ENCODE measurements at regions not wholly inside any gene's neighbourhood (a gene's known extent, or its start where the extent isn't known, plus 50 kb on each side); places are given as distances from the start of the nearest gene placed in this dataset.
A peak's percentile ranks its signal among the peaks of the same experiment; 100 is the strongest.

GRCh38 chr12:4135919-4136605 is 137.5 kb upstream of the CCND2 start:
- peak; percentile 49 to 82 (median 53) for DNase-seq (ENCODE audit: low read depth in 3 of 3)

GRCh38 chr12:4134448-4135263 is 138.9 kb upstream of the CCND2 start:
- DNase-seq (ENCODE audit: low read depth in 3 of 3) = no peak

GRCh38 chr12:4133636-4134447 is 139.7 kb upstream of the CCND2 start:
- no peak for DNase-seq (ENCODE audit: low read depth in 3 of 3)

GRCh38 chr12:4133029-4133428 is 140.5 kb upstream of the CCND2 start:
- no peak for DNase-seq (ENCODE audit: low read depth in 3 of 3)

GRCh38 chr12:4121506-4122020 is 152.0 kb upstream of the CCND2 start:
- no peak for DNase-seq (ENCODE audit: low read depth in 3 of 3)

GRCh38 chr12:4120316-4120917 is 153.1 kb upstream of the CCND2 start:
- DNase-seq (ENCODE audit: low read depth in 3 of 3) = no peak

GRCh38 chr12:4119157-4119761 is 154.3 kb upstream of the CCND2 start:
- DNase-seq (ENCODE audit: low read depth in 3 of 3) = peak in 1 of 3 experiments; percentile 63

- DNase-seq (ENCODE audit: low read depth in 3 of 3) = peak in 1 of 3 experiments; percentile 40
These were observed 154.9 kb upstream of the CCND2 start for GRCh38 chr12:4118601-4119156.

- DNase-seq (ENCODE audit: low read depth in 3 of 3) = no peak
These were observed 155.5 kb upstream of the CCND2 start for GRCh38 chr12:4118017-4118510.

GRCh38 chr12:4117386-4118016 is 156.1 kb upstream of the CCND2 start:
- DNase-seq (ENCODE audit: low read depth in 3 of 3) = no peak

- DNase-seq (ENCODE audit: low read depth in 3 of 3) = no peak
These were observed 157.1 kb upstream of the CCND2 start for GRCh38 chr12:4116251-4117111.

GRCh38 chr12:4115570-4115969 is 158.0 kb upstream of the CCND2 start:
- no peak for DNase-seq (ENCODE audit: low read depth in 3 of 3)

GRCh38 chr12:4114986-4115385 is 158.6 kb upstream of the CCND2 start:
- DNase-seq (ENCODE audit: low read depth in 3 of 3) = peak in 1 of 3 experiments; percentile 33

- no peak for DNase-seq (ENCODE audit: low read depth in 3 of 3)
These were observed 160.7 kb upstream of the CCND2 start for GRCh38 chr12:4112734-4113325.

- DNase-seq (ENCODE audit: low read depth in 3 of 3) = no peak
These were observed 161.3 kb upstream of the CCND2 start for GRCh38 chr12:4112290-4112689.

GRCh38 chr12:4111010-4111409 is 162.6 kb upstream of the CCND2 start:
- DNase-seq (ENCODE audit: low read depth in 3 of 3) = no peak

GRCh38 chr12:4109826-4110225 is 163.7 kb upstream of the CCND2 start:
- DNase-seq (ENCODE audit: low read depth in 3 of 3) = no peak

- DNase-seq (ENCODE audit: low read depth in 3 of 3) = no peak
These were observed 164.7 kb upstream of the CCND2 start for GRCh38 chr12:4108803-4109345.

Data from stimulated activated CD4-positive, alpha-beta T cell treated with anti-CD3 and anti-CD28 coated beads, TNF-alpha, amount 100 ng/mL, for 24 hours (primary cell).